SKM-1 (cell line): ENCODE measurements at regions not wholly inside any gene's neighbourhood (a gene's known extent, or its start where the extent isn't known, plus 50 kb on each side); places are given as distances from the start of the nearest gene placed in this dataset.

Experiments
- DNase-seq: peaks from one replicate; lab custom pipeline; 2025; ENCODE audit not compliant: unreplicated experiment; lab: John Stamatoyannopoulos, UW

- no peak for DNase-seq
These were observed 739.9 kb upstream of the NR2F2 start for GRCh38 chr15:95590533-95591044.

GRCh38 chr15:95591270-95591669, 739.2 kb upstream of the NR2F2 start:
- no peak for DNase-seq

- DNase-seq: no peak
These were observed 738.6 kb upstream of the NR2F2 start for GRCh38 chr15:95591886-95592285.

GRCh38 chr15:95594496-95594895, 736.0 kb upstream of the NR2F2 start:
- no peak for DNase-seq

GRCh38 chr15:95595759-95596158, 734.7 kb upstream of the NR2F2 start:
- no peak for DNase-seq

GRCh38 chr15:95596496-95596895, 734.0 kb upstream of the NR2F2 start:
- no peak for DNase-seq

- DNase-seq: no peak
These were observed 732.1 kb upstream of the NR2F2 start for GRCh38 chr15:95598251-95598855.

GRCh38 chr15:95600367-95600766, 730.1 kb upstream of the NR2F2 start:
- no peak for DNase-seq

- DNase-seq: no peak
These were observed 729.6 kb upstream of the NR2F2 start for GRCh38 chr15:95600884-95601283.

- no peak for DNase-seq
These were observed 729.0 kb upstream of the NR2F2 start for GRCh38 chr15:95601525-95601924.

GRCh38 chr15:95603802-95604201, 726.7 kb upstream of the NR2F2 start:
- no peak for DNase-seq

GRCh38 chr15:95604634-95605036, 725.9 kb upstream of the NR2F2 start:
- DNase-seq: no peak

- no peak for DNase-seq
These were observed 725.4 kb upstream of the NR2F2 start for GRCh38 chr15:95605098-95605497.

- no peak for DNase-seq
These were observed 723.9 kb upstream of the NR2F2 start for GRCh38 chr15:95606551-95606950.

- DNase-seq: no peak
These were observed 722.1 kb upstream of the NR2F2 start for GRCh38 chr15:95608371-95608770.

GRCh38 chr15:95609096-95609495, 721.4 kb upstream of the NR2F2 start:
- peak; percentile 2 for DNase-seq

- no peak for DNase-seq
These were observed 719.6 kb upstream of the NR2F2 start for GRCh38 chr15:95610945-95611344.

- no peak for DNase-seq
These were observed 715.1 kb upstream of the NR2F2 start for GRCh38 chr15:95615436-95615835.

- DNase-seq: no peak
These were observed 714.2 kb upstream of the NR2F2 start for GRCh38 chr15:95616306-95616705.

- DNase-seq: peak; percentile 5
These were observed 709.4 kb upstream of the NR2F2 start for GRCh38 chr15:95620934-95621579.

GRCh38 chr15:95622843-95623242, 707.7 kb upstream of the NR2F2 start:
- no peak for DNase-seq

- no peak for DNase-seq
These were observed 706.4 kb upstream of the NR2F2 start for GRCh38 chr15:95624100-95624499.
